GM18505 (cell line): ENCODE measurements at regions not wholly inside any gene's neighbourhood (a gene's known extent, or its start where the extent isn't known, plus 50 kb on each side); places are given as distances from the start of the nearest gene placed in this dataset.

Experiments
- ATAC-seq: cut with Tn5 transposase; IDR thresholded peaks from one replicate; pipeline ENCODE4 v1.9.1; 2021; ENCODE audit not compliant: unreplicated experiment
- POLR2A ChIP-seq: IDR thresholded peaks from 4 replicates; pipeline ENCODE4 v1.6.1; 2011; ENCODE audit warnings: borderline replicate concordance; ENCODE audit not compliant: insufficient read depth, insufficient read length; ENCODE audit errors: extremely low read depth

DNA sequence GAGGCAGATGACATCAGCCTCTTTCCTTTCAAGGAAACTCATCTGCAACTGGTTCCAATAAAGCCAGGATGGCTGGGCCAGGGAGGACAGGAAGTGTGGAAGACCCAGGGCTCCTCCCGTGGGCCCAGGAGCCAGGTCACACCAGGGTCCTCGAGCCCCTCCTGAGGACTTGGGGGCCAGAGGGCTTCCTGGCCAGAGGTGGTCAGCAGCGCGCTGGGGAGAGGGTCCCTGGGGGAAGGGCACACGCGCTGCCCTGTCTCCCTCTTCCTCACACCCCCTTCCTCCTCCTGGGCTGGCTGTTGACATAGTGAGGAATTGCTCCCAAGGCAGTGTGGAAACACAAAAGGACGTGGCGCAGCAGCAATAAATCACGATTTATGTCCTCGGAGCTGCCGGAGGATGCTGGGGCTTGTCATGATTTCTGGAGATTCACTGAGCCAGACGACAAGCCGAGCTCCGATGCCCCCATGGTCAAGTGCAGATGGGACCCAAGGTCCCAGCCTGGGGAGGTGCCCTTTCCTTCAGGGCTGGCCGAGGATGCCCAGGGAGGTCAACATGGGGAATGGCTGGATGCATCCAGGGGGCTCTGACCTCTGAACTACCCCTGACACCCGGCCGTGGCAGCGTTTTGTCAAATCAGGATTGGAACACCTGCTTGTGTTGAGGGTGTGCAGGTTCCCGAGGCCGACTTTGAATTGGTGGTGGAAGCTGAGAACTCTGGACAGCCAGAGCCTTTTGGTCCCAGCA lies 152.6 kb downstream of the IRF8 start:
- no peak for TF ChIP-seq POLR2A
- no peak for ATAC-seq

DNA sequence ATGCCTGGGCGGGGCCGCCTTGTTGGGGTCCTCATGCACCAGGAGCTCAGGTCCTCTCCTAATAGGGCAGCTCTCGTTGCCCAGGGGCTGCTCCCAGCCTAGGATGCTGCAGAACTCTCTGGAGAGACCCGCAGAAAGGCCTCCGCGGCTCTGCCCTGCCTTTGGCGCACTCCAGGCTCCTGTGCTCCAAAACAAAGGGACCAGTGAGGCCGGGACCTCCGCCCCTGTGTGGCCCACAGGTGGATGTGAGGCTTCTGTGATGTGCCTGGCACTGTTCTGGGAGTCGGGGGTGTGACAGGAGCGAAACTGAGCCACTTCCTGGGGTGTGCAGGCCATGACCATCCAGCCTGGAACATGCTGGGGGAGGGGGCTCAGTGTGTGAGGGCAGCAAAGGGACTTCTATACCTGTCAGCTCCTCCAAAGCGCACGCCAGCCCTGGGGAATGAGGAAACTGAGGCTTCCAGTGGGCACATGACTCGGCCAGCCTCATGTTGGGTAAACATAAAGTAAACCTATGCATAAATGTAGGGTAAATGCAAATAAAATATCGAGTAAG lies 153.2 kb downstream of the IRF8 start:
- no peak for TF ChIP-seq POLR2A
- ATAC-seq: no peak

DNA sequence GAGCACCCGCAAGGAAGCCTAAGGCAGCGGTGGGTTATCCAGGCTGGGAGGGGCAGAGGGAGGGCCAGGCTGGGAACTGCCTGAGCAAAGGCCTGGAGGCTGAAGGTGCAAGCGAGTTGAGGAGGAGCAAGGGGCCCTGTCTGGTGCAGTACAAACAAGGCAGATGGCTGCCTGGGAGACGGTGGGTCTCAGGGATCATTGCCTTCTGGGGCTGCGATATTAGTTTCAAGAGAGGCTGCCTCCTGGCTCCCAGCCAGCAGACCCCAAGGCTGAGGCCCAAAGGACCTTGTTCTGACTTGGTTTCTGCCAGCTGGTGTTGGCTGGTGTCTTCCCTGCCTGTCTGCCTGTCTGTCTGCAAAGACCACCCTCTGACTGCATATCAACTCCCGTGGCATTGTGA lies 154.0 kb downstream of the IRF8 start:
- ATAC-seq: no peak
- no peak for TF ChIP-seq POLR2A

DNA sequence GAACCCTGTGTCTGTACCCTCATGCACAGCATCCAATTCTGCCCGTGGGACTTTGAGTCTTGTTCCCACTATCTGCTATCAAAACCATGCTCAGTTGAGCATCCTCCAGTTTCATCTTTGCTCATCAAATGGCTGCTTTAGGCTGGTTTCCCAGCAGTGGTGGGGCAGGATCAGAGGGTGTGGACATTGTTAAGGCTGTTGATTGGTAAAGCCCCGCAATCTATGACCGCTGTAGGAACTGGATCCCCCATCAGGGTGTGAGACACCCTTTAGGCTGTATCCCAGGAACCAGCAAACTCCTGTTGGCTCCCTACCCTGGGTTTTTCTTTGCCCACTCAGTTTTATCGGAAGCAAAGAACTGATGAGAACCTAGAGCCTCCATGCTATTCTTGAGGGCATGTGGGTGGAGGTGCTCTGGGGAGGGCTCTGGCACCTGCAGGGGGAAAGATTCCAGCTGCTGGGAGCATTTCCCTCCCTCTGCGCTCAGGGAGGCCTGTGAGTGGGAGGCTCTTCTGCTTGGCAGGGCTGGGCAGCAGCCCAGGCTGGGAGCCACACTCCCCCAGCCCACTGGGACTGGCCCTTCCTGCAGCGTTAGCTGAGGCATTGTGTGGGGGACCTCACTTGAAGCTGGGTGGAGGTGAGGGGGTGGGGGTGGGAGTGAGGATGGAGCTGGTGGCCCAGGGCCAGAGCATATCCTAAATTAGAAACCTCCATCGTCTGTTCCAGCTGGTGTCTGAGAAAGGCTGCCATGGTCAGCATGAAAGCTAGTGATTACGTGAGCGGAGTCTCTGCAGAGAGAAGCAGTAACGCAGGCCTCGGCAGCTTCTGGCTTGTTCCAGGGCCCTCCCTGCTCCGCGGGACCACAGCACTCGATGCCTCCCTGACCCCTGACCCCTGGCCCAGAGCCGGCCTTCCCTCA lies 160.6 kb downstream of the IRF8 start:
- no peak for ATAC-seq
- TF ChIP-seq POLR2A: no peak

DNA sequence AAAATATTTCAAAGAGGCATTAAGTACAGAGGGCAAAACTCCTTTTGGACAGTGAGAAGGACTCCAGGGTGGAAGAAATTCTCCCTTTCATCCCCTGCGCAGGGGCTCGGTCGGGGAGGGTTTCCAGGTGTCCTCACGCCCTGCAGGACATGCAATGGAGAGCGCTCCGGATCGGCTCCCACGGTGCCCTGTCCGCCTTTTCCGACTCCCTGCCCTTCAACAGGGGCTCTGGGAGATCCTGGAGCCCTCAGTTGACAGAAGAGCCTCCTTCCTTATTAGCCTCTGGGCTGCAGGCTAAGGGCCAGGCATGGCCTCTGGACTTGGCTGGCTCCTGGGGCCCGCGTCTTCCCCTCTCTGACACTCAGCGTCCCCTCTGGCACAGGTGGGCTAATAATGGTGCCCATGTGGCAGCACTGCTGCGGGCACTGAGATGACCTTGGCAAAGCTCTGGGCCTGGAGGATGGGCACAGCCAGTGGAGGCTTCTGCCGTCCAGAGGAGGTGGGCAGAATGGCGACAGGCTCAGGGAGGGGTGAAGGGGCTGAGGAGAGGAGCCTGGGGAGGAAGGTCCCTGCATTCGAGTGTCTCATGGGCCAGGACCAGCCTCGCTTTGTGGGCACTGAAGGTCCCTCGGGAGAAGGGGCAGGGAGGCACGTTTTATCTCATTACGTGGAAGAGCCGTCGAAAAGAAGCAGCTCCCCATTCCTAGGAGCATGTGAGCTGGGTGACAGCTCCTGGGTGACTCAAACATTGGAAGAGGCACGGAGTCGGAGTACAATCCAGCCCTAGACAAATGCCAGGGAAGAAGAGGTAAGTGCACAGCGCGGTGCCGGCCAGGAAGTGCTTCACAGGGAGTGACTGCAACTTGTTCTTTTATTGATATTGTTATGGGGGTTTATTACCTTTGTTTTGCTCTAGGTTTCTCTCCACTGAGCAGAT lies 161.7 kb downstream of the IRF8 start:
- no peak for ATAC-seq
- TF ChIP-seq POLR2A: no peak

DNA sequence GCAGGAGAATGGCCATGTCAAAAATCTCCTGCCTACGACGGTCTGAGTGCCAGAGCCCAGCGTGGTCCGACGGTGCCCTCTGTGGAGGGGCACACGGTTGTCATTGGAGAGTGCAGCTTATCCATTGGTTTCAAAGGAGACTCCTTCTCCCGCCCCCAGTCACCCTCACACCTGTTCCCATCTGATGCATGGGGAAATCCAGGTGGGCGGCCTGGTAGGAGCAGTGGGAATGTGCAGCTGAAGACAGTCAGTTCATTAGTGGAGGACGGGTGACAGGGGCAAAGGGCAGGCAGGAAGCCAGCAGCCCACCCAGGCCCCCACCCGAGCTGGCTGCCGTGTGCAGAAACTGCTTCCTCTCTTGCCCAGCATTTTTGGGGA lies 162.3 kb downstream of the IRF8 start:
- no peak for ATAC-seq
- no peak for TF ChIP-seq POLR2A

DNA sequence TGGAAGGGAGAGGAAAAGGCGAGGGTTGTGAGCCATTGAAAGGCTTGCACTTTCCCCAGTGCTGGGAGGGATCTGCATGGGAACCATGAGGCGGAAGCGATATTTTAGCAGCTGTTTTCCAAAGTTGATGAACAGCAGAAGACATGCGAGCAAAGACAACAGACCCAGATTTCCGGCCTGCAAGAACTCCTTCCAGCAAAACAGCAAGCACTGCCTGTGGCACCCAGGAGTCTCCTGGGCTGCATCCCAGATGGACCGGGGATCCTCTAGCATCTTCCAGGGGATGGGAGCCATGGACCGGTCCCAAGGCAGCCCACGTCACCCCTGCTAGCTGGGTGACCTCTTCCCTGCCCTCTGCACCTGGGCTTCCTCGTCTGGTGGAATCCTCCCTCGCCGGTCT lies 162.8 kb downstream of the IRF8 start:
- TF ChIP-seq POLR2A: no peak
- no peak for ATAC-seq

DNA sequence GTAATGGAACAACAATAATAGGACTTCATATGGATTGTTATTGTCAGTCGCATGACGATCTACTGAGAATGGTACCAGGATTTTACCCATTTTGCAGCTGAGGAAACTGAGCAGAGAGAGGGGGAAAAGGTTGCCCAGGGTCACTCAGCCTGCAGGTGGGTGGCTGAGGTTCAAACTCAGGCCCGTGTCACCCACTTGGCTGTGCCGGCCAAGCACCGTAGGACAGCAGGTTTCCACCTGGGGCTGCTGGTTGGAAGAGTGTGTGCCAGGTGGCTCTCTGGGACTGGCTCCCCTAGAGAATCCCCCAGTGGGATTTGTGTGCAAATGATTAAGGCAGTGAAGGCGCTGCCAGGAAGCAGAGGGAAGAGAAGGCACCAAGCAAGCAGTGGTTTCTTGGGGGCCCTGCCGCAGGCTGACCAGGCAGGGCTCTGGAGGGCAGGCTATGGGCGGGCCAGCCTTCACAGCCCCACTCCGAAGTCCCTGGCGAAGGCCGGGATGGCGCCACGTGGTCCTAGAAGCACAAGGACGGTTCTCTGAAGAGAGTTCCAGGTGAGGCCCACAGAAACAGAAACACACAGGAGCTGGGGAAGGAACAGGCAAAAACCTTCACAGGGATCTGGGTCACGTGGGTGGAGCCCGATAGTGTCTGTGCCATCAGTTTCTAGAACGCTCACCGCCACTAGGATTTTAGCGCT lies 163.5 kb downstream of the IRF8 start:
- ATAC-seq: no peak
- no peak for TF ChIP-seq POLR2A

DNA sequence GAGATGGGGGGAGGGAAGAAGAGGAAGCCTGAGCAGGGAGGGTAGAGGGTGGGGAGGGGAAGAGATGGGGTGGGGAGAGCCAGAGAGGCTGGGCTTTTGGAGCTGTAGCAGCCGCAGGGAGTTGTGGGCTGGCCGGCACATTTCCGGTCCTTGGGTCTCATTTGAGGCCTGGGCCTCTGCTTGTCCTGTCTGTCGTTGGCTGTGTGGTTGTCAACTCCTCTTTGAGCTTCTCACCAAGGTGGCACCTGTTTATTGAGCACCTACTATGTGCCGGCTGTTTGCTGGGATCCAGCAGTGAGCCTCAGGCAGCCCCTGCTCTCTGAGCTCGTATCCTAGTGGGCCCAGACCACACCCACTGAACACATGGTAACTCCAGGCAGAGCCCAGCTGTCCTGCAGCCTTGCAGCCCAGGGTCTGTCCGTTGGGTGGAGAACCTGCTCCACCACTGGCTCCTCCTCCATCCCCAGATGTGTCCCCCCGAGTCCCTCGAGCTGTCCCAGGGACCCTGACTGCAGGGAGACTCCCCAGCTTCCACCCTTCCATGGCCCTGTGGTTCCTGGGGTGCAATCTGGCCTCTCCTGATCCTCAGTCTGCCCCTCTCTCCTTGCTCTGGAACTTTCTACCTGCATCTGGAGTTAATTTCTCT lies 164.9 kb downstream of the IRF8 start:
- no peak for ATAC-seq
- no peak for TF ChIP-seq POLR2A

DNA sequence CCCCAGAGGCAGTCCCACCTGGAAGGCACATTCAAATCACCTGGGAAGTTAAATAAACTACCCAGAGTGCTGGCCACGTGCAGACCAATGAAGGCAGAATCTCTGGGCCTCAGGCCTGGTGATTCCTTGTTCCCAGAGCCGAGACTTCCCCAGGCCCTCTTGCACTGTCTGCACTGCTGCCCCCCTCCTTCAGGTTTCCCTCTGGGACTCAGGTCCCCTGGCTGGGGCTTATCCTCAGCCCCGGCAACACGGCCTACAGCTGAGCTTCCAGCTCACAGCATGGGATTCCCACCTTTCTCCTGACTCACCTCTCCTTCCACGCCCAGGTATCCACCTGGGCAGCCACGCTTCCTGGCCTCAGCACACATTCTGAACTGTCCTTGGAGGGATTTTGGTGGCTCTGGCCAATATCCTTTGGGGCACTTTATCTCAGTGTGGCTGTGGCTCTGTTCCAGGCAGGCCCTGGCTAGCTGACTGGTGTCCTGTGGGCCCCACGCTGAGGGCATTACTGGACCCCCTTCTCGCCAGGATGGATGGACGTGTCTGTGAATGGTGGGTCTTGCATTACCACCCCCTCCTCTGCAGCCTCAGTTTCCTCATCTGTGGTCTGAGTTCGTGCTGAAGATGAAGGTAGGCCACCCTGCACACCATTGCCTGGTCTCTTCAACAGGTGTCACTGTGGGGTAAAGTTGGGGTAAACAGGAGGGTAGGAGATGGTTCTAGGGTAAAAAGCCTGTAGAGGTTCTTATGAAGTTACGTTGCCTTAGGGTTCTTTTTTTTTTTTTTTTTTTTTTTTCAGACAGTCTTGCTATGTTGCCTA lies 165.7 kb downstream of the IRF8 start:
- TF ChIP-seq POLR2A: no peak
- no peak for ATAC-seq

DNA sequence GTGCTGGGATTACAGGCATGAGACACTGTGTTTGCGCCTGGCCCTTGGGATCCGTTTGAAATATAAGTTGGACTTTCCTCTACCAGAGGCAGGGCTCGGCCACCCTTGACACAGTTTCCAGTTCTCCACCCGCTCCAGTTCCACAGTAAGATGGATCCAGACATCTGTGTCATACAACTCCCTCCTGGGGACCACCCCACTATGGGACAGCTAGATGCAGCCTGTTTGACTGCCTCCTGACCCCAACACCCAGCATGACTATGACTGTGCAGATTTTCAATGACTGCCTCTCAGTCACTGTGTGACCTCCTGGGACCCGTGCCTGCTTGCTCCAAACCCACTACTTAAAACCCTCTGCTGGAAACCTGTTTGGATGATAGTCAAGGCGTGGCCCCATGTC lies 166.7 kb downstream of the IRF8 start:
- TF ChIP-seq POLR2A: no peak
- ATAC-seq: no peak

DNA sequence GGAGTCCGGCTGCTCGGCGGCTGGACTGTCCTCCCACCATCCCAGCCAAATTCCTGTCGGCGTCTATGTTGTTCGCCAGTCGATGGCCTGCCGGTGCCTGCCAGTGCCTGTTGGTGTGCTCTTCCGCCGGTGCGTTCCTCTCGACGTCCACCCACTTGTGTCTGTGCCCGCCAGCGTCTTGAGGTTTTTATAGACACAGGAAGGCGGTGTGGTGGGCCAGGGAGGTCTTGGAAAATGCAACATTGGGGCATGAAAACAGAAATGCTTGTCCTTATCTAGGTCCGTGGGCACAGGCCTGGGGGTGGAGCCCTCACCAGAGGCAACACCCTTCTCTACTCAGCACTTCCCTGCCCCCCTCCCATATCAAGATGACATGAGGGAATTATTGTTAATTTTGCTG lies 167.8 kb downstream of the IRF8 start:
- ATAC-seq: no peak
- no peak for TF ChIP-seq POLR2A

DNA sequence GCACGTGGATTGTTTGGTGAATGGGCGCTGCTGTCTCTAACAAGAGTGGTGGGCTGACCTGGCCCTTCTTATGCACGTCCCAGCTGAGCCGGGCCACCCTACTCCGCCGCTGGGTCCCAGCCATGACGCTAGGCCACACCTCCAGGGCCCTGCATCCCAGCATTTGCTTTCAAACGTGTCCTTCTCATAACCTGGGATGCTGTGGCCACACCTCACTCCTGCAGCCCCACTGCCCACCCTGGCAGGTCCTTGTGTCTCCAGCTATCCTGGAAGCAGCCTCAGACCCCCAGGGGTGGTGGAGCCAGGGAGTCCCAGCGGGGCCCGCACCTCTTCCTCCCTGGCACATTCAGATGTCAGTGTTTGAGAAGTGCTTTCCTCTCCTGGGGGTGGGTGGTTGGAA lies 168.6 kb downstream of the IRF8 start:
- no peak for ATAC-seq
- TF ChIP-seq POLR2A: no peak
